ENCODE measurements at regions not wholly inside any gene's neighbourhood (a gene's known extent, or its start where the extent isn't known, plus 50 kb on each side); places are given as distances from the start of the nearest gene placed in this dataset.

- no peak overlapping the region for H3K9ac ChIP-seq (ENCODE audit: low read depth in 1 of 3, low read length in 3 of 3)
- no peaks in the 10 kb centered on the region for H3K9me3 ChIP-seq (ENCODE audit: control insufficient read depth in 3 of 3, low read length in 3 of 3)
- H3K27ac ChIP-seq (ENCODE audit: low read depth, low read length) = no peak overlapping the region
- no peak overlapping the region for H3K4me3 ChIP-seq (ENCODE audit: low read length in 3 of 3)
- H3K4me1 ChIP-seq (ENCODE audit: control insufficient read depth in 3 of 3, insufficient read depth in 3 of 3, low read length in 3 of 3) = peaks cover 0 to 4% (median 0%) of the 10 kb centered on the region in 3 donors
- H3K27me3 ChIP-seq (ENCODE audit: control insufficient read depth in 3 of 3, insufficient read depth in 3 of 3, low read length in 3 of 3) = no peaks in the 10 kb centered on the region
- H3K36me3 ChIP-seq (ENCODE audit: control insufficient read depth in 3 of 3, insufficient read depth in 3 of 3, low read length in 3 of 3) = no peaks in the 10 kb centered on the region
Measured at GRCh38 chr7:46681865-46682503, 760.9 kb upstream of the IGFBP3 start.

DNA sequence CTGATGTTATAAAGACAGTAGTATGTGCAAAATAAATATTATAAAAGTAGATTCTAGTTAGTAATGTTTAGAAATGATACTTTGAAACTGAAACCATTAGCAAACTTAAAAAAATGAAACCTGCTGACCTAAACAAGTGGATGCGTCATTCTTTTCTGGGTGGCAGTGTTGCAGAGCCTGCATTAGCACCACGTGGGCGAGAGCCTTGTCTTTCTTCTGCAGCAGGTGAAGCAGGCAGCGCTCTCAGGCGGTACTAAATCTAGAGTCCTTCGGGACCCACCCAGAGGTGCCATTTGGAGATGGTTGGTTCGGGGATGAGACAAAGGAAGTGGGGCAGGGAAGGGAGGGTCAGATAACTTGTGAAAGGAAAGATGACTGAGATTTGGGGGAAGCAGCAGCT is 759.1 kb upstream of the IGFBP3 start:
- Histone ChIP-seq H3K9ac (ENCODE audit: low read depth in 1 of 3, low read length in 3 of 3) (no peak overlapping the region), H3K27me3 (ENCODE audit: control insufficient read depth in 3 of 3, insufficient read depth in 3 of 3, low read length in 3 of 3) (no peaks in the 10 kb centered on the region), H3K4me1 (ENCODE audit: control insufficient read depth in 3 of 3, insufficient read depth in 3 of 3, low read length in 3 of 3) (peaks cover 0 to 4% (median 0%) of the 10 kb centered on the region in 3 donors), H3K9me3 (ENCODE audit: control insufficient read depth in 3 of 3, low read length in 3 of 3) (no peaks in the 10 kb centered on the region), H3K36me3 (ENCODE audit: control insufficient read depth in 3 of 3, insufficient read depth in 3 of 3, low read length in 3 of 3) (no peaks in the 10 kb centered on the region), H3K27ac (ENCODE audit: low read depth, low read length) (no peak overlapping the region), H3K4me3 (ENCODE audit: low read length in 3 of 3) (no peak overlapping the region)

- Histone ChIP-seq H3K9ac (ENCODE audit: low read depth in 1 of 3, low read length in 3 of 3) (no peak overlapping the region), H3K4me3 (ENCODE audit: low read length in 3 of 3) (no peak overlapping the region), H3K9me3 (ENCODE audit: control insufficient read depth in 3 of 3, low read length in 3 of 3) (no peaks in the 10 kb centered on the region), H3K36me3 (ENCODE audit: control insufficient read depth in 3 of 3, insufficient read depth in 3 of 3, low read length in 3 of 3) (no peaks in the 10 kb centered on the region), H3K27ac (ENCODE audit: low read depth, low read length) (no peak overlapping the region), H3K27me3 (ENCODE audit: control insufficient read depth in 3 of 3, insufficient read depth in 3 of 3, low read length in 3 of 3) (no peaks in the 10 kb centered on the region), H3K4me1 (ENCODE audit: control insufficient read depth in 3 of 3, insufficient read depth in 3 of 3, low read length in 3 of 3) (peaks cover 0 to 4% (median 0%) of the 10 kb centered on the region in 3 donors)
Measured at GRCh38 chr7:46679671-46680070, 758.6 kb upstream of the IGFBP3 start.

GRCh38 chr7:46678421-46678820 is 757.3 kb upstream of the IGFBP3 start:
- Histone ChIP-seq H3K4me1 (ENCODE audit: control insufficient read depth in 3 of 3, insufficient read depth in 3 of 3, low read length in 3 of 3) (peaks cover 0 to 4% (median 0%) of the 10 kb centered on the region in 3 donors), H3K27ac (ENCODE audit: low read depth, low read length) (no peak overlapping the region), H3K9me3 (ENCODE audit: control insufficient read depth in 3 of 3, low read length in 3 of 3) (no peaks in the 10 kb centered on the region), H3K9ac (ENCODE audit: low read depth in 1 of 3, low read length in 3 of 3) (no peak overlapping the region), H3K36me3 (ENCODE audit: control insufficient read depth in 3 of 3, insufficient read depth in 3 of 3, low read length in 3 of 3) (no peaks in the 10 kb centered on the region), H3K27me3 (ENCODE audit: control insufficient read depth in 3 of 3, insufficient read depth in 3 of 3, low read length in 3 of 3) (no peaks in the 10 kb centered on the region), H3K4me3 (ENCODE audit: low read length in 3 of 3) (no peak overlapping the region)

- no peaks in the 10 kb centered on the region for H3K4me1 ChIP-seq (ENCODE audit: control insufficient read depth in 3 of 3, insufficient read depth in 3 of 3, low read length in 3 of 3)
- H3K9me3 ChIP-seq (ENCODE audit: control insufficient read depth in 3 of 3, low read length in 3 of 3) = no peaks in the 10 kb centered on the region
- H3K27me3 ChIP-seq (ENCODE audit: control insufficient read depth in 3 of 3, insufficient read depth in 3 of 3, low read length in 3 of 3) = no peaks in the 10 kb centered on the region
- H3K27ac ChIP-seq (ENCODE audit: low read depth, low read length) = no peak overlapping the region
- H3K9ac ChIP-seq (ENCODE audit: low read depth in 1 of 3, low read length in 3 of 3) = no peak overlapping the region
- no peak overlapping the region for H3K4me3 ChIP-seq (ENCODE audit: low read length in 3 of 3)
- no peaks in the 10 kb centered on the region for H3K36me3 ChIP-seq (ENCODE audit: control insufficient read depth in 3 of 3, insufficient read depth in 3 of 3, low read length in 3 of 3)
Measured at GRCh38 chr7:46675456-46675855, 754.4 kb upstream of the IGFBP3 start.

- Histone ChIP-seq H3K27ac (ENCODE audit: low read depth, low read length) (no peak overlapping the region), H3K9me3 (ENCODE audit: control insufficient read depth in 3 of 3, low read length in 3 of 3) (no peaks in the 10 kb centered on the region), H3K4me3 (ENCODE audit: low read length in 3 of 3) (no peak overlapping the region), H3K27me3 (ENCODE audit: control insufficient read depth in 3 of 3, insufficient read depth in 3 of 3, low read length in 3 of 3) (no peaks in the 10 kb centered on the region), H3K4me1 (ENCODE audit: control insufficient read depth in 3 of 3, insufficient read depth in 3 of 3, low read length in 3 of 3) (no peaks in the 10 kb centered on the region), H3K9ac (ENCODE audit: low read depth in 1 of 3, low read length in 3 of 3) (no peak overlapping the region), H3K36me3 (ENCODE audit: control insufficient read depth in 3 of 3, insufficient read depth in 3 of 3, low read length in 3 of 3) (no peaks in the 10 kb centered on the region)
Measured at GRCh38 chr7:46672861-46673260, 751.8 kb upstream of the IGFBP3 start.

- Histone ChIP-seq H3K4me3 (ENCODE audit: low read length in 3 of 3) (no peak overlapping the region), H3K27ac (ENCODE audit: low read depth, low read length) (no peak overlapping the region), H3K27me3 (ENCODE audit: control insufficient read depth in 3 of 3, insufficient read depth in 3 of 3, low read length in 3 of 3) (no peaks in the 10 kb centered on the region), H3K36me3 (ENCODE audit: control insufficient read depth in 3 of 3, insufficient read depth in 3 of 3, low read length in 3 of 3) (no peaks in the 10 kb centered on the region), H3K9ac (ENCODE audit: low read depth in 1 of 3, low read length in 3 of 3) (no peak overlapping the region), H3K9me3 (ENCODE audit: control insufficient read depth in 3 of 3, low read length in 3 of 3) (no peaks in the 10 kb centered on the region), H3K4me1 (ENCODE audit: control insufficient read depth in 3 of 3, insufficient read depth in 3 of 3, low read length in 3 of 3) (no peaks in the 10 kb centered on the region)
Measured at GRCh38 chr7:46671108-46671769, 750.2 kb upstream of the IGFBP3 start.

DNA sequence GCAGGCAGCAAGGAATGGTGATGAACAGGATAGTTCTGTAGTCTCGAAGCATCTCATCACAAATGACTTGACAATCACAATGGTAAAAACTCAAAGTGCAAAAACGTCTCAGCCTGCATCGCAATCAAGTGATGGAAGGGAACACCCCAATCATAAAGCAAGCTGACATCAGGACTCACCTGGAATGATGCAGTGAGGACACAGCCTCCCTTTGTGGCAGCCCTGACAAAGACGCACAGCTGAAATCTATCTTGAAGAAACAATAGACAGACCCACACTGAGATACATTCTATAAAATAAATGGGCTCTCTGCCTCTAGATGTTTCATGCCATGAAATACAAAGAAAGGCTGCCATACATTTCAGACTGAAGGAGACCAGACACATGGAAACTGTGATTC is 748.0 kb upstream of the IGFBP3 start:
- Histone ChIP-seq H3K4me3 (ENCODE audit: low read length in 3 of 3) (no peak overlapping the region), H3K36me3 (ENCODE audit: control insufficient read depth in 3 of 3, insufficient read depth in 3 of 3, low read length in 3 of 3) (no peaks in the 10 kb centered on the region), H3K9me3 (ENCODE audit: control insufficient read depth in 3 of 3, low read length in 3 of 3) (no peaks in the 10 kb centered on the region), H3K4me1 (ENCODE audit: control insufficient read depth in 3 of 3, insufficient read depth in 3 of 3, low read length in 3 of 3) (no peaks in the 10 kb centered on the region), H3K27me3 (ENCODE audit: control insufficient read depth in 3 of 3, insufficient read depth in 3 of 3, low read length in 3 of 3) (no peaks in the 10 kb centered on the region), H3K27ac (ENCODE audit: low read depth, low read length) (no peak overlapping the region), H3K9ac (ENCODE audit: low read depth in 1 of 3, low read length in 3 of 3) (no peak overlapping the region)

GRCh38 chr7:46664453-46664852 is 743.4 kb upstream of the IGFBP3 start:
- H3K4me1 ChIP-seq (ENCODE audit: control insufficient read depth in 3 of 3, insufficient read depth in 3 of 3, low read length in 3 of 3) = no peaks in the 10 kb centered on the region
- no peak overlapping the region for H3K27ac ChIP-seq (ENCODE audit: low read depth, low read length)
- no peaks in the 10 kb centered on the region for H3K36me3 ChIP-seq (ENCODE audit: control insufficient read depth in 3 of 3, insufficient read depth in 3 of 3, low read length in 3 of 3)

DNA sequence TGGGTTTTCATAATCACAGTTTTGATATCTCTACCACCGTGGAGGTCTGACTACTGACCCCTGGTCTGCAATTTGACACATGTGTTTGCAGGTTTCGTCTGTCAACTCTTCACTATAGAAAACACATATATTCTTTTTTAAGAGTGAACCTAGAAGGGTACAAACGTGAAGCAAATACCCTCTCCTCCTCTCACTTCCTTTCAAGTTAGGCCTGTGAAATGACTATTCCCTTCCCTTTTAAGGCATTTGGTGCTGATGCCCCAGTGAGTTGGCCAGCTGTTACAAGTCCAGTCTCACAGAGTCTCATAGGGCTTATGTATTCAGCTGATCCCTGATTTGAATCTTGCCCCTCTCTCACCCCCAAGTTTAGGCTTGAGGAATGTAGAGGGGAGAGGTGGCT is 742.0 kb upstream of the IGFBP3 start:
- Histone ChIP-seq H3K27ac (ENCODE audit: low read depth, low read length) (no peak overlapping the region), H3K27me3 (ENCODE audit: control insufficient read depth in 3 of 3, insufficient read depth in 3 of 3, low read length in 3 of 3) (no peaks in the 10 kb centered on the region), H3K36me3 (ENCODE audit: control insufficient read depth in 3 of 3, insufficient read depth in 3 of 3, low read length in 3 of 3) (no peaks in the 10 kb centered on the region), H3K4me3 (ENCODE audit: low read length in 3 of 3) (no peak overlapping the region), H3K4me1 (ENCODE audit: control insufficient read depth in 3 of 3, insufficient read depth in 3 of 3, low read length in 3 of 3) (no peaks in the 10 kb centered on the region), H3K9ac (ENCODE audit: low read depth in 1 of 3, low read length in 3 of 3) (no peak overlapping the region), H3K9me3 (ENCODE audit: control insufficient read depth in 3 of 3, low read length in 3 of 3) (no peaks in the 10 kb centered on the region)

More at GRCh38 chr7:46664453-46664852, 743.4 kb upstream of the IGFBP3 start:
- no peaks in the 10 kb centered on the region for H3K9me3 ChIP-seq (ENCODE audit: control insufficient read depth in 3 of 3, low read length in 3 of 3)
- no peak overlapping the region for H3K4me3 ChIP-seq (ENCODE audit: low read length in 3 of 3)
- no peak overlapping the region for H3K9ac ChIP-seq (ENCODE audit: low read depth in 1 of 3, low read length in 3 of 3)
- H3K27me3 ChIP-seq (ENCODE audit: control insufficient read depth in 3 of 3, insufficient read depth in 3 of 3, low read length in 3 of 3) = no peaks in the 10 kb centered on the region

Measured in skeletal muscle tissue (tissue), 3 donors.